GM10266 (cell line): ENCODE measurements at regions not wholly inside any gene's neighbourhood (a gene's known extent, or its start where the extent isn't known, plus 50 kb on each side); places are given as distances from the start of the nearest gene placed in this dataset.

Source experiments
- DNase-seq: peaks from one replicate; pipeline ENCODE4 v3.0.0; 2012; ENCODE audit errors: extremely low spot score
- TF ChIP-seq, protein P1 (sequence below): IDR thresholded peaks from 2 replicates; pipeline ENCODE4 v1.5.1; 2012; ENCODE audit warnings: mild to moderate bottlenecking, low read depth; ENCODE audit not compliant: control insufficient read depth, insufficient read depth; ENCODE audit errors: missing control alignments

- no peak for DNase-seq
- TF ChIP-seq, protein P1, sequence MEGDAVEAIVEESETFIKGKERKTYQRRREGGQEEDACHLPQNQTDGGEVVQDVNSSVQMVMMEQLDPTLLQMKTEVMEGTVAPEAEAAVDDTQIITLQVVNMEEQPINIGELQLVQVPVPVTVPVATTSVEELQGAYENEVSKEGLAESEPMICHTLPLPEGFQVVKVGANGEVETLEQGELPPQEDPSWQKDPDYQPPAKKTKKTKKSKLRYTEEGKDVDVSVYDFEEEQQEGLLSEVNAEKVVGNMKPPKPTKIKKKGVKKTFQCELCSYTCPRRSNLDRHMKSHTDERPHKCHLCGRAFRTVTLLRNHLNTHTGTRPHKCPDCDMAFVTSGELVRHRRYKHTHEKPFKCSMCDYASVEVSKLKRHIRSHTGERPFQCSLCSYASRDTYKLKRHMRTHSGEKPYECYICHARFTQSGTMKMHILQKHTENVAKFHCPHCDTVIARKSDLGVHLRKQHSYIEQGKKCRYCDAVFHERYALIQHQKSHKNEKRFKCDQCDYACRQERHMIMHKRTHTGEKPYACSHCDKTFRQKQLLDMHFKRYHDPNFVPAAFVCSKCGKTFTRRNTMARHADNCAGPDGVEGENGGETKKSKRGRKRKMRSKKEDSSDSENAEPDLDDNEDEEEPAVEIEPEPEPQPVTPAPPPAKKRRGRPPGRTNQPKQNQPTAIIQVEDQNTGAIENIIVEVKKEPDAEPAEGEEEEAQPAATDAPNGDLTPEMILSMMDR: no peak
These were observed 128.2 kb downstream of the SLC17A6 start for GRCh38 chr11:22466351-22466750.

DNA sequence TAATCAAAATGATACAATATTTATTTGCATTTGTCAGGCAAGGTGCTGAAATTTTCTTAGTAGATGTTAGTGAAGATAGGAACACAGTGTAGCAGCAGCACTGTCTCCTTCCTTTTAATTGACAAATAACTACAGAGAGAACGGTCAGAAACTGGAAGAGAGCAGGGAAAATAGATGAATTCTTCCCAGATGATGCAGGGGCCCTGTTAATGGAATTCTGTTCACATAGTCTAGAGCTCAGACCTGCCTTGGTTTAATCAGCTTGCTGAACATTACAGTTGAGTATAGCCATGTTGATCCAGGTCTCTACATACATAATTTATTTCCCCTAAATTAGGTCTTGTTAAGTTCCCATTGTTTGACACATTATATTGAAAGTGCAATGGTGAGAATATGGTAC is 127.4 kb downstream of the SLC17A6 start:
- TF ChIP-seq, protein P1: no peak
- DNase-seq: no peak

DNA sequence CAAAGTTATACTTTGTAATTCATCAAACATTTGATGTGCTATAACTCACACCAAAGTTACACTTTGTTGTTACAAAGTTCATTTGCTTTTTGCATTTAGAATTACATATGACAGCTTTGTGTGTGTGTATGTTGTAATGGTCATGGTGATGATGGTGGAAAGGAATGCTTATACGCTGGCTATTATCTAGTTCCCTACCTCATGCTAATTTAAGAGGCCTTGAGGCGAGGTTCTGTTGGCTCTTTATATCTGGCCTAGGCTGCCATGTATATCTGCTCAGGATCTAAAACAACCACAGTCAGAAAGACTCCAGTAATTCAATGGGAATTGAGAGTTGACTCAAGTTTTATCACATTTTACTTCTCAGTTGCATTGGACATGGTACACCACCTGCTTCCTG is 123.4 kb downstream of the SLC17A6 start:
- TF ChIP-seq, protein P1: no peak
- DNase-seq: no peak

DNA sequence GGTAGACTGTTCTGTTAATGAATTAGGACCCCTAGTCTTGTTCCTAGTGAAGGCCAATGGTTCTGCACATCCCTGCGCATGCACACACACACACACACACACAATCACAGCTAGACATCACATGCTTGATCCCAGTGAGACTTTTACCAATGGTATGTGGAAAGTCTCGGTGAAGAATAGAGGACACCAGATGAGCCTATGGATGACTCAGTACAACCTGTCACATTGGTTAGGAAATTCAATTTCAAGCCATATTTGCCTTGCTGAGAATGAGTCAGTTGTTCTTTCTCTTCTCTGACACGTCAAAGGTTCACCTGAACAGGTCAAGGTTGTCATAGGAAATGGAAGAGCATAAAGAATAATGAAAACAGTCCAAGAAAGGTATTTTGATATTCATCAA is 122.0 kb downstream of the SLC17A6 start:
- no peak for DNase-seq
- TF ChIP-seq, protein P1: no peak

DNA sequence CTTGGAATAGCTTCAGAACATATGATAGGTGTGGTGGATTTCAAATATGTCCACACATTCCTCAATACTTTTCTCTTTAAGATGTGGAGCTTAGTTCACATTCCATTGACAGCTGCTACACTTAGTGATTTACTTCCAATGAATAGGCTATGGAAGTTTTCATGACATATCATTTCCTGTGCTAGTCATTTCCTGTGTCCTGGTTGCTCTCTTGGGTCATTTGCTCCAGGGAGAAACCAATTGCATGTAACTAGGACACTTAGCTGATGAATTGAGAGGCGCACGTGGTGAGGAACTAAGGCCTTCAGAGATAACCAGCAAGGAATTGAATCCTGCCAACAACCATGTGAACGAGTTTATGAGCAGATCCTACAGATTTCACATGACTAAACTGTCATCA is 120.9 kb downstream of the SLC17A6 start:
- DNase-seq: no peak
- TF ChIP-seq, protein P1: no peak

GRCh38 chr11:22458161-22458560 is 120.0 kb downstream of the SLC17A6 start:
- no peak for DNase-seq
- TF ChIP-seq, protein P1: no peak

DNA sequence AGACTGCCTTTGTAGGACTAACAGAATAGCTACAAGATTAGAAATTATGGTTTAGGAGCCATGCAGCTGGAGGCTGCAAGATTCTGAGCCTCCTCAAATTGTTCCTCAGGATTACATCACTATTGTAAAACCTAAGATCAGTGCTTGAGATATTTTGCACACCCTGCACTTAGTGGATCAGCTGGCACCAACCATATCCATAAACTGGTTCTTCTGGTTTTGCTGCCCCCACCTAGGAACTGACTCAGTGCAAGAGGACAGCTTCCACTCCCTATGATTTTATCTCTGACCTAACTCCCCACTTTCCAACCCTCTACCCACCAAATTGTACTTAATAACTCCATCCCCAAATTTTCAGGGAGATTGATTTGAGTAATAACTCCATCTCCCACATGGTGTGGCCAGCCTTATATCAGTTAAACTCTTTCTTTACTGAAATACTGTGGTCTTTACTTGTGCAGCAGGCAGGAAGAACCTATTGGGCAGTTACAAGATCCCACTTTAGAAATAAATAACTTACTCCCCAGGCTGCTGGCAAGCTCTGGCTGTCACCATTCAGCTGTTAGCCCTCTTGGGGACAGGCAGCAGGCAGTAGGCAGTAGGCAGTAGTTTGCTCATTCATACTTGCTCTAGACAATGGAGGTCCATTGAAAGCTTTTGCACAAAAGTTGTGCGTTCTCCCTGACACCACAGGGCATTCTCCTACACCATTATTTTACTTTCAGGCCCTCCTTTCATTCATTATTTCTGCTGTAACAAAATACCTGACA is 119.0 kb downstream of the SLC17A6 start:
- no peak for DNase-seq

More for the DNA sequence above, 119.0 kb downstream of the SLC17A6 start:
- TF ChIP-seq, protein P1: no peak
